Ovary (tissue), 7 donors: ENCODE measurements at regions not wholly inside any gene's neighbourhood (a gene's known extent, or its start where the extent isn't known, plus 50 kb on each side); places are given as distances from the start of the nearest gene placed in this dataset.
"Not testable (repeated sequence)": the region's sequence is repeated elsewhere in the genome, so short reads cannot be mapped to it uniquely, and the experiment has no call there.

Experiments used
- DNase-seq, 5 donors: peaks; one replicate each; pipeline ENCODE4 v3.0.0-alpha.2; 2019 to 2020
- H3K27ac ChIP-seq, 2 donors: fragments of 200-600 bp; one replicate each; pipeline versions ENCODE4 v1.5.1 to v1.8.0; 2019 to 2022
- H3K27me3 ChIP-seq: fragments of 200-600 bp; one replicate; pipeline ENCODE4 v1.8.0; 2022
- H3K36me3 ChIP-seq: fragments of 200-600 bp; sonication (generic); one replicate; pipeline ENCODE4 v1.5.1; 2019
- H3K4me1 ChIP-seq: one replicate; pipeline ENCODE4 v1.8.1; 2013; ENCODE audit warnings: mild to moderate bottlenecking, moderate library complexity; ENCODE audit not compliant: insufficient read depth
- H3K4me3 ChIP-seq: fragments of 200-600 bp; sonication (generic); one replicate; pipeline ENCODE4 v1.5.1; 2017
- H3K9me3 ChIP-seq, 2 donors: fragments of 200-600 bp in 1 of 2; sonication (generic) in 1 of 2; one replicate each; pipeline versions ENCODE4 v1.5.1 to v1.8.1; 2013 to 2019; ENCODE audit warnings: mild to moderate bottlenecking in 1 of 2, moderate library complexity in 1 of 2
- CTCF ChIP-seq, 3 donors: fragments of 450-650 bp in 2 of 3; fragments of 200-600 bp in 1 of 3; IDR thresholded peaks; one replicate each; pipeline versions ENCODE4 v1.5.1 to v1.8.0; 2016 to 2022; ENCODE audit warnings: antibody characterized with exemption in 3 of 3, mild to moderate bottlenecking in 1 of 3
- EP300 ChIP-seq: sonication (generic); formaldehyde crosslinking; IDR thresholded peaks from one replicate; pipeline ENCODE4 v1.6.1; 2017; ENCODE audit warnings: antibody characterized with exemption
- POLR2A ChIP-seq: fragments of 450-650 bp; IDR thresholded peaks from one replicate; pipeline ENCODE4 v1.6.1; 2017; ENCODE audit warnings: antibody characterized with exemption, mild to moderate bottlenecking, moderate library complexity
- WGBS, 3 donors: extraction: QIAGEN DNeasy Blood & Tissue Kit in 1 of 3; methylation state at CpG; one replicate each; pipeline versions ENCODE4 v1.1.5 to v1.1.7; 2013 to 2017; 5-methylcytosine and 5-hydroxymethylcytosine counted together
- intact Hi-C, 4 donors: fragments of 100-400 bp; cut with DNase I; formaldehyde crosslinking; loops; one replicate each; pipeline versions ENCODE4 v1.11.0 to v1.15.1; 2022 to 2023
- donor health status: DM: no; HTN: no; CAD: no; lungs with moderate emphysema.
- donor health status: DM: no; HTN: no; CAD: no.
- donor health status: Bipolar disorder and iron deficiency.
- donor health status: DM: no; HTN: no; CAD: no.
- donor health status: DM: yes; HTN: yes; CAD: no.

- 32 to 44% (median 37%) methylated on average over 7 of the region's 7 CpGs for WGBS, 3 donors
- Histone ChIP-seq H3K27ac (no peak overlapping the region), H3K9me3 (no peaks in the 10 kb centered on the region), H3K4me3 (no peak overlapping the region), H3K27me3 (no peaks in the 10 kb centered on the region), H3K4me1 (no peaks in the 10 kb centered on the region), H3K36me3 (no peaks in the 10 kb centered on the region)
- TF ChIP-seq POLR2A (no peak), EP300 (no peak), CTCF (IDR thresholded peaks at IDR 0.05) (no peak)
- DNase-seq = no peak
- intact Hi-C loops = no loop called here
Observed at GRCh38 chr2:242075696-242076095, 206.2 kb downstream of the RTP5 start.

- H3K36me3 ChIP-seq, H3K4me1 ChIP-seq, intact Hi-C loops, H3K27ac ChIP-seq, DNase-seq, H3K9me3 ChIP-seq, H3K4me3 ChIP-seq, H3K27me3 ChIP-seq: not testable (repeated sequence)
- 73 to 78% (median 75%) methylated on average over 4 of the region's 4 CpGs for WGBS, 3 donors
Observed at GRCh38 chr2:242076184-242076583, 206.7 kb downstream of the RTP5 start.

- H3K36me3 ChIP-seq, H3K27me3 ChIP-seq, intact Hi-C loops, H3K4me1 ChIP-seq, H3K4me3 ChIP-seq, H3K27ac ChIP-seq, DNase-seq, H3K9me3 ChIP-seq: not testable (repeated sequence)
- WGBS, 3 donors = 57 to 79% (median 59%) methylated on average over 3 of the region's 3 CpGs
Observed at GRCh38 chr2:242078426-242078825, 208.9 kb downstream of the RTP5 start.

GRCh38 chr2:242079792-242080191 is 210.3 kb downstream of the RTP5 start:
- H3K36me3 ChIP-seq, H3K27ac ChIP-seq, DNase-seq, intact Hi-C loops, H3K27me3 ChIP-seq, H3K4me1 ChIP-seq, H3K9me3 ChIP-seq, H3K4me3 ChIP-seq: not testable (repeated sequence)
- 82 to 86% (median 84%) methylated on average over 7 of the region's 7 CpGs for WGBS, 3 donors

GRCh38 chr2:242080575-242081214 is 211.2 kb downstream of the RTP5 start:
- H3K27ac ChIP-seq, DNase-seq, H3K4me1 ChIP-seq, H3K4me3 ChIP-seq, H3K36me3 ChIP-seq, H3K27me3 ChIP-seq, H3K9me3 ChIP-seq, intact Hi-C loops: not testable (repeated sequence)
- 41 to 53% (median 42%) methylated on average over 7 of the region's 7 CpGs for WGBS, 3 donors

- H3K36me3 ChIP-seq, H3K27ac ChIP-seq, DNase-seq, H3K4me1 ChIP-seq, H3K4me3 ChIP-seq, H3K9me3 ChIP-seq, H3K27me3 ChIP-seq, intact Hi-C loops: not testable (repeated sequence)
- WGBS, 3 donors = 57 to 66% (median 61%) methylated on average over 4 to 5 of the region's 5 CpGs
Observed at GRCh38 chr2:242084034-242084433, 214.5 kb downstream of the RTP5 start.

- WGBS, 3 donors = 45 to 86% (median 76%) methylated on average over 3 to 8 of the region's 14 CpGs
- DNase-seq, H3K4me3 ChIP-seq, H3K4me1 ChIP-seq, H3K27me3 ChIP-seq, H3K27ac ChIP-seq, H3K9me3 ChIP-seq, intact Hi-C loops, H3K36me3 ChIP-seq: not testable (repeated sequence)
Observed at GRCh38 chr2:242085024-242085674, 215.6 kb downstream of the RTP5 start.
